ENCODE measurements at regions not wholly inside any gene's neighbourhood (a gene's known extent, or its start where the extent isn't known, plus 50 kb on each side); places are given as distances from the start of the nearest gene placed in this dataset.

DNA sequence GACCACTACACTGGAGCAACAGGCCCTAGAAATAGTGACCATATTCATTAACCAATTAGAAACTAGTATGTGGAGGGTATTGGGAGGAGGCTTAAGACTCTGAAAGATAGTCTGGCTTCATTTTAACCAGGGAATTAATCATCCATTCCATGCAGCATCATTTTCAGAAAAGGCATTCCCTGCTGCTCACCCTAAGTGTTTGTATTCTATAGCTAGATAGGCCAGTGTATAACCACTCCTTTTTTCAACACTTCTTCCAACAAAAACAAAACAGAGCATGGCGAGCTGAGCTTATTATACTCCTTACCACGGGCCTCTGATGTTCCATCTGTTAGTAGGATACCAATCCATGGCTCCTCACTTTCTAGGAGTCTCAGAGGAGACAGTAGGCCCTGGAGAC is 112.0 kb upstream of the PKDCC start:
- no peaks in the 10 kb centered on the region for H3K9me3 Mint-ChIP-seq
- DNase-seq (ENCODE audit: low spot score) = no peak
- no peaks in the 10 kb centered on the region for H3K36me3 Mint-ChIP-seq (ENCODE audit: low read depth)
- no peaks in the 10 kb centered on the region for H3K4me1 Mint-ChIP-seq (ENCODE audit: low read depth)
- H3K27me3 Mint-ChIP-seq (ENCODE audit: insufficient read depth) = peaks cover 11% of the 10 kb centered on the region
- no peak overlapping the region for H3K27ac Mint-ChIP-seq
- no peak overlapping the region for H3K4me3 Mint-ChIP-seq
- intact Hi-C loops (cut with micrococcal nuclease) = no loop called here

DNA sequence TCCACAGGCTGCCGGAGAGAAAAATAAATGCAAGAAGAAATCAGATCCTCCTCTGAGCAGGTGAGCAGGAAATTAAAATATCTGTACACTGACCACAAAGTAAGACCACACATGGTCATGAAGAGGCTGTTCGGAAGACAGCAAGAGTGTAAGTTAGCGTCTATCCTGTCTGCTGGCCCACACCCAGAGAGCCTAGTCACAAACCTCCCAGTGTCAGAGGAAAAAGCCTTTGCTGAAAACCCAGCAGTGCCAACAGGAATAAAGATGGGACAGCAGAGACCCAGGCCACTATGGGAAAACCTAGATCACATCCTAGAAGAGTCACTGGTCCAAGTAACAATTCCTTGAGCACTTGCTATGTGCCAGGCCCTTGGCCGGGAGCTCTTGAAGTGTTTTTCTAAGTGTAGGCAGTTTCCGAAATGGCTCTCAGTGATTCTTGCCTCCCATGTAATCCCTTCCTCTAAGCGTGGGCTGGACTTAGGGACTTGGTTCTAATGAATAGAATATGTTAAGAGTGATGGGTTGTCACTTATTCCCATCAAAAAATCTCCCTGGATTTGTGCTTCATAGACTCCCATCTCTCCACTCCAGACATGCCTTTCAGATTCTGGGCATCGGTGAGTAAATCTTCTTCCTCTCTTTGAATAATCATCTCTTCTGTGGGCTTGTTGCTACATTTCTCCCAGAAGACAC is 110.9 kb upstream of the PKDCC start:
- DNase-seq (ENCODE audit: low spot score) = no peak
- Mint-ChIP-seq H3K4me3 (no peak overlapping the region), H3K27ac (no peak overlapping the region), H3K36me3 (ENCODE audit: low read depth) (no peaks in the 10 kb centered on the region), H3K9me3 (no peaks in the 10 kb centered on the region), H3K4me1 (ENCODE audit: low read depth) (no peaks in the 10 kb centered on the region), H3K27me3 (ENCODE audit: insufficient read depth) (peaks cover 8% of the 10 kb centered on the region)
- intact Hi-C loops (cut with micrococcal nuclease) = no loop called here

DNA sequence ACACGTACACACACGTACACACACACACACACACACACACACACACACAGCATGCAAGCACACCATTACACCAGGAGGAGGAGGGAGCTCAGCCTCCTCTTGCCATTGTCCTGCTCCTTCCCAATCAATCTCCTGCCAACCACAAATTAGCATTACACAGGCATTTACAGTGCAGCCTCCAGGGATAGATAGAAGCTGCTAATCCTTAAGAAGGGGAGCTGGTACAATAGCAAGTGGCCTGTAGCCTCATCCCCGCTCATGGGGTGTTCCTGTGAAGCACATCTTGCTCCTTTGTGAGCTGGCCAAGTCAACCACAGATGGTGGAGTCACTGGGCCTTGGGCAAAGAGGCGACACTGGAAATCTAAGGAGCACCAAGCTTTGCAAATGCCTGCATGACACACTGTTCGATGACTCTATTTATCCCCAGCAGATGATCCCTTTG is 110.3 kb upstream of the PKDCC start:
- H3K4me1 Mint-ChIP-seq (ENCODE audit: low read depth) = no peaks in the 10 kb centered on the region
- intact Hi-C loops (cut with micrococcal nuclease) = no loop called here
- no peak overlapping the region for H3K4me3 Mint-ChIP-seq
- peaks cover 8% of the 10 kb centered on the region for H3K27me3 Mint-ChIP-seq (ENCODE audit: insufficient read depth)
- no peaks in the 10 kb centered on the region for H3K9me3 Mint-ChIP-seq
- H3K27ac Mint-ChIP-seq = no peak overlapping the region
- DNase-seq (ENCODE audit: low spot score) = no peak
- H3K36me3 Mint-ChIP-seq (ENCODE audit: low read depth) = no peaks in the 10 kb centered on the region

- no peak overlapping the region for H3K27ac Mint-ChIP-seq
- H3K4me1 Mint-ChIP-seq (ENCODE audit: low read depth) = no peaks in the 10 kb centered on the region
- no peaks in the 10 kb centered on the region for H3K9me3 Mint-ChIP-seq
- intact Hi-C loops (cut with micrococcal nuclease) = no loop called here
- peaks cover 8% of the 10 kb centered on the region for H3K27me3 Mint-ChIP-seq (ENCODE audit: insufficient read depth)
- H3K4me3 Mint-ChIP-seq = no peak overlapping the region
- no peak for DNase-seq (ENCODE audit: low spot score)
- H3K36me3 Mint-ChIP-seq (ENCODE audit: low read depth) = no peaks in the 10 kb centered on the region
Observed at GRCh38 chr2:41937921-41938708, 109.7 kb upstream of the PKDCC start.

DNA sequence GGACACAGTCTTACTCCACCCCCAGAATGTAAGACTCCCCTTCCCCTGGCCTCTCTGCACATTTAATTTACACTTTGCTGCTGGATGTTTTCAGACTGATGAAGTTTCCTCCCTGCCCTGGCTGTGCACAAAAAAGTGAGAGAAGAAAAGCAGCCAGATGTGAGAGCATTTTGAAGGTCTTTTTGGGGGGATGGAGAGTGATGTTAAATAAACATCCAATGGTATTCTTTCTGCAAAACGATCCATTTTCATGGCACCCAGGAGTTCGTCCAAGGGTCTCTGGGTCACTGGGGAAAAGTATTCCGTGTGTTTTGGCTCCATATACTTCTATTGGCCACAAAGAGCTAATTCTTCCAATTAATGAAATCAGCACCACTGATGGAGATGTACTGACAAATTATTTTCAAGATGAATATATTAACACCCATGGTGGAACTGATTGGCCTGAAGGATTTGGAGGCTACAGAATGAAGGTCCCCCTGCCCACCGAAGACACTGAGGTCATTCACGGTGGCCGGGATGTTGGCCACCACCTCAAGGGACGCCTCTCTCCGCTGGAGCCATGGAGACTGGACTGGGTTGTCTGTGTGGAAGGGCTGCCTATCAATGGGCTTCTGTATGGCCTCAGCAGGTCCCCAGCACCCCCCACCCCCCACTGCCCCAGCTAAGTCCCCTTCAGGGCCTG is 107.6 kb upstream of the PKDCC start:
- no peak overlapping the region for H3K4me3 Mint-ChIP-seq
- no peak overlapping the region for H3K27ac Mint-ChIP-seq
- DNase-seq (ENCODE audit: low spot score) = no peak
- peaks cover 10% of the 10 kb centered on the region for H3K27me3 Mint-ChIP-seq (ENCODE audit: insufficient read depth)
- H3K9me3 Mint-ChIP-seq = no peaks in the 10 kb centered on the region
- no peaks in the 10 kb centered on the region for H3K4me1 Mint-ChIP-seq (ENCODE audit: low read depth)
- H3K36me3 Mint-ChIP-seq (ENCODE audit: low read depth) = no peaks in the 10 kb centered on the region
- intact Hi-C loops (cut with micrococcal nuclease) = loop anchor here (10.0 kb wide), 1 partner anchor 145 kb away; no protein-coding TSS in a partner anchor

DNA sequence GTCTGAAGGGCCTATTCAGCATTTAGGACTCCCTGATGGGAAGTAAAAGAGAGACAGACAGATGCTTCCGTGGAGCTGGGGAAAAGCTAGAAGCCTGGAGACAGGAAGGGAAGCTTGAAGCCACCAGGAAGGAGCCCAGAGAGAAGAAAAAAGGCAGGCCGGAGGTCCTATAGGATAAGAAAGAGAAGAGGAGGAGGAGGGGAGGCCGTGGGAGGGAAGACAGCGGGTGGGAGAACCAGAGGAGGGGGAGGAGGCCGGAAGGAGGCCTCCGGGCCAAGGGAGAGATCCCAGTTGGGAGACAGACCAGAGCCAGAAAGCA is 107.1 kb upstream of the PKDCC start:
- H3K36me3 Mint-ChIP-seq (ENCODE audit: low read depth) = no peaks in the 10 kb centered on the region
- H3K4me3 Mint-ChIP-seq = no peak overlapping the region
- no peak for DNase-seq (ENCODE audit: low spot score)
- H3K27ac Mint-ChIP-seq = no peak overlapping the region
- intact Hi-C loops (cut with micrococcal nuclease) = loop anchor here (10.0 kb wide), 1 partner anchor 144 kb away; no protein-coding TSS in a partner anchor
- H3K27me3 Mint-ChIP-seq (ENCODE audit: insufficient read depth) = peaks cover 10% of the 10 kb centered on the region
- H3K4me1 Mint-ChIP-seq (ENCODE audit: low read depth) = no peaks in the 10 kb centered on the region
- H3K9me3 Mint-ChIP-seq = no peaks in the 10 kb centered on the region

DNA sequence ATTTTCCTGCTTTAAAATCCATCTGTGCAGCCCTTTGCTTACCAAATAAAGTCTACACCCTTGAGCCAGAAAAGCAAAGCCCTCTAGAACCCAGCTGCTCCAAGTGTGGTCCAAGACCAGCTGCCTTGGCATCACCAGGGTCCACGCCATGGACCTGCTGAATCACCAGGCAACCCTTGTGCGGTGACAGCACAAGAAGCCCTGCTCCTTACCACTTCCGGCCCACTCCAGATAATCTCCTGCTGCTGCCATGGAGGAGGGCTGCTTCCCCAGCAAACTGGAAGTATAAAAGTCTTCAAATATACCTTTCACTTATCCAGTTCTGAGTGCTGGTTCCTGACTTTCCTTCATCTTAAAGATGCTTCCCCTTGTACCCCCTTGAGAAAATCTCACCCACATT is 106.0 kb upstream of the PKDCC start:
- peaks cover 10% of the 10 kb centered on the region for H3K27me3 Mint-ChIP-seq (ENCODE audit: insufficient read depth)
- no peaks in the 10 kb centered on the region for H3K4me1 Mint-ChIP-seq (ENCODE audit: low read depth)
- H3K4me3 Mint-ChIP-seq = no peak overlapping the region
- no peaks in the 10 kb centered on the region for H3K36me3 Mint-ChIP-seq (ENCODE audit: low read depth)
- intact Hi-C loops (cut with micrococcal nuclease) = loop anchor here (10.0 kb wide), 1 partner anchor 143 kb away; no protein-coding TSS in a partner anchor
- H3K27ac Mint-ChIP-seq = no peak overlapping the region
- no peaks in the 10 kb centered on the region for H3K9me3 Mint-ChIP-seq
- DNase-seq (ENCODE audit: low spot score) = no peak

- H3K4me3 Mint-ChIP-seq = no peak overlapping the region
- no peak for DNase-seq (ENCODE audit: low spot score)
- H3K27me3 Mint-ChIP-seq (ENCODE audit: insufficient read depth) = peaks cover 9% of the 10 kb centered on the region
- no peaks in the 10 kb centered on the region for H3K9me3 Mint-ChIP-seq
- H3K27ac Mint-ChIP-seq = no peak overlapping the region
- intact Hi-C loops (cut with micrococcal nuclease) = loop anchor here (10.0 kb wide), 1 partner anchor 143 kb away; no protein-coding TSS in a partner anchor
- no peaks in the 10 kb centered on the region for H3K4me1 Mint-ChIP-seq (ENCODE audit: low read depth)
- H3K36me3 Mint-ChIP-seq (ENCODE audit: low read depth) = no peaks in the 10 kb centered on the region
Observed at GRCh38 chr2:41942278-41942677, 105.5 kb upstream of the PKDCC start.

GRCh38 chr2:41943159-41943558 is 104.7 kb upstream of the PKDCC start:
- no peaks in the 10 kb centered on the region for H3K36me3 Mint-ChIP-seq (ENCODE audit: low read depth)
- no peaks in the 10 kb centered on the region for H3K4me1 Mint-ChIP-seq (ENCODE audit: low read depth)

GRCh38 chr2:41944220-41944880 is 103.5 kb upstream of the PKDCC start:
- no peaks in the 10 kb centered on the region for H3K4me1 Mint-ChIP-seq (ENCODE audit: low read depth)
- H3K27me3 Mint-ChIP-seq (ENCODE audit: insufficient read depth) = peaks cover 8% of the 10 kb centered on the region
- H3K9me3 Mint-ChIP-seq = no peaks in the 10 kb centered on the region
- no peak overlapping the region for H3K27ac Mint-ChIP-seq
- intact Hi-C loops (cut with micrococcal nuclease) = loop anchor here (10.0 kb wide), 1 partner anchor 140 kb away; no protein-coding TSS in a partner anchor
- no peak for DNase-seq (ENCODE audit: low spot score)
- no peaks in the 10 kb centered on the region for H3K36me3 Mint-ChIP-seq (ENCODE audit: low read depth)
- H3K4me3 Mint-ChIP-seq = no peak overlapping the region

More at GRCh38 chr2:41943159-41943558, 104.7 kb upstream of the PKDCC start:
- H3K27me3 Mint-ChIP-seq (ENCODE audit: insufficient read depth) = peaks cover 9% of the 10 kb centered on the region
- DNase-seq (ENCODE audit: low spot score) = no peak
- H3K27ac Mint-ChIP-seq = no peak overlapping the region
- no peaks in the 10 kb centered on the region for H3K9me3 Mint-ChIP-seq
- intact Hi-C loops (cut with micrococcal nuclease) = loop anchor here (10.0 kb wide), 1 partner anchor 142 kb away; no protein-coding TSS in a partner anchor
- no peak overlapping the region for H3K4me3 Mint-ChIP-seq

GRCh38 chr2:41947701-41948396 is 100.0 kb upstream of the PKDCC start:
- no peak for DNase-seq (ENCODE audit: low spot score)
- no peak overlapping the region for H3K27ac Mint-ChIP-seq
- peaks cover 8% of the 10 kb centered on the region for H3K27me3 Mint-ChIP-seq (ENCODE audit: insufficient read depth)
- intact Hi-C loops (cut with micrococcal nuclease) = loop anchor here (10.0 kb wide), 1 partner anchor 137 kb away; no protein-coding TSS in a partner anchor
- H3K9me3 Mint-ChIP-seq = no peaks in the 10 kb centered on the region
- no peaks in the 10 kb centered on the region for H3K4me1 Mint-ChIP-seq (ENCODE audit: low read depth)
- no peak overlapping the region for H3K4me3 Mint-ChIP-seq
- no peaks in the 10 kb centered on the region for H3K36me3 Mint-ChIP-seq (ENCODE audit: low read depth)

GRCh38 chr2:41948397-41948763 is 99.4 kb upstream of the PKDCC start:
- H3K4me1 Mint-ChIP-seq (ENCODE audit: low read depth) = no peaks in the 10 kb centered on the region
- no peak overlapping the region for H3K4me3 Mint-ChIP-seq
- intact Hi-C loops (cut with micrococcal nuclease) = loop anchor here (10.0 kb wide), 1 partner anchor 136 kb away; no protein-coding TSS in a partner anchor
- H3K9me3 Mint-ChIP-seq = no peaks in the 10 kb centered on the region
- DNase-seq (ENCODE audit: low spot score) = no peak
- peaks cover 8% of the 10 kb centered on the region for H3K27me3 Mint-ChIP-seq (ENCODE audit: insufficient read depth)
- no peaks in the 10 kb centered on the region for H3K36me3 Mint-ChIP-seq (ENCODE audit: low read depth)
- no peak overlapping the region for H3K27ac Mint-ChIP-seq

All from activated T-helper 1 cell treated with anti-CD3 and anti-CD28 coated beads, Interleukin-12 subunit alpha, Interleukin-12 subunit beta, Interleukin-2, Interleukin-4 antibody, amounts not matched to agents 30 ng/mL and 10 ng/mL and 1 ng/mL, durations not matched to agents 14 hours and 24 hours and 36 hours (primary cell).